ENCODE measurements at regions not wholly inside any gene's neighbourhood (a gene's known extent, or its start where the extent isn't known, plus 50 kb on each side); places are given as distances from the start of the nearest gene placed in this dataset.

DNA sequence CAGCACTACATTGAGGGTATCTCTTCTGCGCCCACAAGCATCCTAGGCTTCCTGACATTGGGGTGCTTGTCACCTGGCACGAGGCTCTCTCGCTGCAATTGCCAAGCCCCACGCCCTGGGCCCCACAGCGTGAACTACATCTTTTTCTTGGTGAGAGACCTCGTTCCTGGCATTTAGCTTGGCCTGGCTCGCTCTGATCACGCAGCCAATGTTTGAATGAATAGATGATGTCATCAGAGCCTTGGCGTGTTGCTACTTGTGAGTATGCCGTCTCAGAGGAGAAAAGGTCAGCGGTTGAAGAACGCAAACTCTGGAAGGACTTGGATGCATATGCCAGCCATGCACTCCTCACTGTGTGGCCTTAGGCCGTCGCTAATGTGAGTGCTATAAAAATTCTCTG lies 150.2 kb upstream of the AUTS2 start:
- no peak overlapping the region for H2AFZ ChIP-seq
- no peaks in the 10 kb centered on the region for H3K4me1 ChIP-seq
- H3K36me3 ChIP-seq (ENCODE audit: control insufficient read depth, insufficient read depth, low read length): no peaks in the 10 kb centered on the region
- H3K4me3 ChIP-seq (ENCODE audit: low read depth, low read length): no peak overlapping the region
- H3K27me3 ChIP-seq (ENCODE audit: control insufficient read depth, insufficient read depth, low read length): no peaks in the 10 kb centered on the region
- H3K79me2 ChIP-seq: no peaks in the 10 kb centered on the region
- no peak overlapping the region for H3K4me2 ChIP-seq (ENCODE audit: low read length)
- H3K27ac ChIP-seq: no peak overlapping the region
- no peak overlapping the region for H3K9ac ChIP-seq
- no peaks in the 10 kb centered on the region for H3K9me3 ChIP-seq (ENCODE audit: control insufficient read depth, low read length)
- TF ChIP-seq, protein P1, sequence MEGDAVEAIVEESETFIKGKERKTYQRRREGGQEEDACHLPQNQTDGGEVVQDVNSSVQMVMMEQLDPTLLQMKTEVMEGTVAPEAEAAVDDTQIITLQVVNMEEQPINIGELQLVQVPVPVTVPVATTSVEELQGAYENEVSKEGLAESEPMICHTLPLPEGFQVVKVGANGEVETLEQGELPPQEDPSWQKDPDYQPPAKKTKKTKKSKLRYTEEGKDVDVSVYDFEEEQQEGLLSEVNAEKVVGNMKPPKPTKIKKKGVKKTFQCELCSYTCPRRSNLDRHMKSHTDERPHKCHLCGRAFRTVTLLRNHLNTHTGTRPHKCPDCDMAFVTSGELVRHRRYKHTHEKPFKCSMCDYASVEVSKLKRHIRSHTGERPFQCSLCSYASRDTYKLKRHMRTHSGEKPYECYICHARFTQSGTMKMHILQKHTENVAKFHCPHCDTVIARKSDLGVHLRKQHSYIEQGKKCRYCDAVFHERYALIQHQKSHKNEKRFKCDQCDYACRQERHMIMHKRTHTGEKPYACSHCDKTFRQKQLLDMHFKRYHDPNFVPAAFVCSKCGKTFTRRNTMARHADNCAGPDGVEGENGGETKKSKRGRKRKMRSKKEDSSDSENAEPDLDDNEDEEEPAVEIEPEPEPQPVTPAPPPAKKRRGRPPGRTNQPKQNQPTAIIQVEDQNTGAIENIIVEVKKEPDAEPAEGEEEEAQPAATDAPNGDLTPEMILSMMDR (IDR thresholded peaks at IDR 0.05): no peak

DNA sequence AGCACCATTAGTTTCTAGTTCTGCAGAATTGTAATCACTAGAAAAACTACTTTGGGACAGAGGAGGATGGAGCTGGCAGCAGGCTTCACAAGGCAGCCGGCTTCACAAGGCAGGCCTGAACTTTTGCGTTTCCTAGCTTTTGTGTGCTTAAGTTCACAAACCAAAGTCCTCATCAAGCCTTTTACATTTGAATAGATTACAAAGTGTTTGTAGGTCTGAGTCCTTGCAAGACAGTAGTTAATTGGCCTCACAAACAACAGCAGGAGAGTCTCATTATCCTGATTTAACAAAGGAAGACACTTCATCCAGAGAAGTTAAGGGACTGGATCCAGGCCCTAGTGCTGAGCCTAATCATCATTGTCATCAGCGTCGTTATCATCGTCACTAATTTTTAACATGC lies 147.8 kb upstream of the AUTS2 start:
- Histone ChIP-seq H3K27ac (no peak overlapping the region), H3K4me2 (ENCODE audit: low read length) (no peak overlapping the region), H3K36me3 (ENCODE audit: control insufficient read depth, insufficient read depth, low read length) (no peaks in the 10 kb centered on the region), H3K9ac (no peak overlapping the region), H3K4me1 (no peaks in the 10 kb centered on the region), H3K79me2 (no peaks in the 10 kb centered on the region), H3K27me3 (ENCODE audit: control insufficient read depth, insufficient read depth, low read length) (no peaks in the 10 kb centered on the region), H3K9me3 (ENCODE audit: control insufficient read depth, low read length) (no peaks in the 10 kb centered on the region), H2AFZ (no peak overlapping the region), H3K4me3 (ENCODE audit: low read depth, low read length) (no peak overlapping the region)
- TF ChIP-seq, protein P1 (IDR thresholded peaks at IDR 0.05): no peak

DNA sequence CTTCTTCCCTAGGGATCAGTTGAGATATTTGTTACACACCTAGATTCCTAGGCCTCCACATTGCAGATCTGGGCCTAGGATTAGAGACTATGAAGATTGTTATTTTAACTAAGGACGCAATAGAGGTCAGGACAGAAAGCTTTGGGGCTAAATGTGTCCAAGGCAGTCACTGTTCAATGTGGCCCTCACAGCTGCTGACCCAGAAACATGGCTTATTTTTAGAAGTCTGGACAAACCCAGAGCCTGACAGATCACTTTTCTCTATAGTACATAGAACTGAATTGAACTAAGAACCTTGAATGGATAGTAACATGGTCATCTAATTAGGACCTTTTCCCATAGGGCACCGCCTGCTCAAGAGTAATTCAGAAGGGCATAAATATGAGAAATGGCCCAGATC lies 146.6 kb upstream of the AUTS2 start:
- no peak overlapping the region for H3K4me2 ChIP-seq (ENCODE audit: low read length)
- no peak overlapping the region for H3K4me3 ChIP-seq (ENCODE audit: low read depth, low read length)
- H3K9me3 ChIP-seq (ENCODE audit: control insufficient read depth, low read length): no peaks in the 10 kb centered on the region

DNA sequence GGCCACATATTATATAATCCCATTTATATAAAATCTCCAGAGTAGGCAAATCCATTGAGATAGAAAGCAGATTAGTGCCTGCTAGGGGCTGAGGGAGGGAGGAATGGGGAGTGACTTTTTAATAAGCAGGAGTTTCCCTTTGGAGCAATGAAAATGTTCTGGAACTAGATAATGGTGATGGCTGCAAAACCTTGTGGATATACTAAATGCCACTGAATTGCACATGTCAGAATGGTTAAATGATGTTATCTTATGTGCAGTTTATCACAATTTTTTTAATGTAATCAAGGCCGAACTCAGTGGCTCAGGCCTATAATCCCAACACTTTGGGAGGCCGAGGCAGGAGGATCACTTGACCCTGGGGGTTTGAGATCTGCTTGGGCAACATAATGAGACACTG lies 145.5 kb upstream of the AUTS2 start:
- Histone ChIP-seq H3K27me3 (ENCODE audit: control insufficient read depth, insufficient read depth, low read length) (no peaks in the 10 kb centered on the region), H3K27ac (no peak overlapping the region), H3K4me3 (ENCODE audit: low read depth, low read length) (no peak overlapping the region), H3K9me3 (ENCODE audit: control insufficient read depth, low read length) (no peaks in the 10 kb centered on the region), H3K79me2 (no peaks in the 10 kb centered on the region), H3K4me1 (no peaks in the 10 kb centered on the region), H2AFZ (no peak overlapping the region), H3K9ac (no peak overlapping the region), H3K36me3 (ENCODE audit: control insufficient read depth, insufficient read depth, low read length) (no peaks in the 10 kb centered on the region), H3K4me2 (ENCODE audit: low read length) (no peak overlapping the region)
- TF ChIP-seq, protein P1 (IDR thresholded peaks at IDR 0.05): no peak

More for the DNA sequence above, 146.6 kb upstream of the AUTS2 start:
- no peak overlapping the region for H2AFZ ChIP-seq
- H3K27ac ChIP-seq: no peak overlapping the region
- H3K27me3 ChIP-seq (ENCODE audit: control insufficient read depth, insufficient read depth, low read length): no peaks in the 10 kb centered on the region
- H3K36me3 ChIP-seq (ENCODE audit: control insufficient read depth, insufficient read depth, low read length): no peaks in the 10 kb centered on the region
- H3K9ac ChIP-seq: no peak overlapping the region
- no peaks in the 10 kb centered on the region for H3K4me1 ChIP-seq
- TF ChIP-seq, protein P1 (IDR thresholded peaks at IDR 0.05): no peak
- no peaks in the 10 kb centered on the region for H3K79me2 ChIP-seq

DNA sequence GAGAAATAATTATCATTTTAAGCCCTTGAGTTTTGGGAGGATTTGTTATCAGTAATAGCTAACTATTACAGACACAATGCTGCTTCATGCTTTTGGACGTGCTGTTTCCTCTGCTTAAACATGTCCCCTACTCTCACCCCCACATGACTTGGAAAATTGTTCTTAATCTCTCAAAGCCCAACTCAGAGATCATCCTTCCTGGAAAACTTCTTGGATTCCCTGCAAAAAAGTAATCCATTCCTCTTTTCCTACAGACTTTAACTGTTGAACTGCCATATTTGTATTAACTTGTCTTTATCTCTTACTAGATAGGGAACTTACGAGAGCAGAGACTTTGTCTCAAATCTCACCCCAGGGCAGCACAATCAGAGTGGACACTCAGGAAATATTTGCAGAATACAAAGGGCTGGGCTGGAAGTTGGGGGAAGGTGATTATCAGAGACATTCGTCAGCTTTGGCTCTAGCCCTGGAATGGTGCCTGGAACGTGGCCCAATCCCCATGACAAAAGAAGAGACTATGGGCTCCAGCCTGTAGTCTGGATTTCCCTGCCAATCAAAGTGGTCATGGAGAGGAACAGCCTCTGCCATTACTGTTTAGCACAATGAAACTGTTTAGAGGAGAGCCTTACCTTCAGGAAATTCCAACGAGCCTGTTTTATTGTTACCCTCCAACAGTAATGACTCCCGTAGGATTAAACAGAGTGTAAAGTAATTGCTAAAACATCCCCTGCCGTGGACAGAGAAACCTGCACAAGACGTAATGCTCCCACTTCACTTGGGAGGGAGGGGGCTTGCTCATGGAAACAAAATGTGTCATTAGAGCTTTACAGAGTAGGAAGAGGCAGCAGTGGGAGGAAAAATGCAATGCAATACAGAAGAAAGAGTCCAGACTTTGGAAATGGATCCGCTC lies 140.4 kb upstream of the AUTS2 start:
- Histone ChIP-seq H3K9me3 (ENCODE audit: control insufficient read depth, low read length) (no peaks in the 10 kb centered on the region), H3K4me1 (no peaks in the 10 kb centered on the region), H3K27me3 (ENCODE audit: control insufficient read depth, insufficient read depth, low read length) (no peaks in the 10 kb centered on the region), H3K36me3 (ENCODE audit: control insufficient read depth, insufficient read depth, low read length) (no peaks in the 10 kb centered on the region), H3K4me3 (ENCODE audit: low read depth, low read length) (no peak overlapping the region), H3K9ac (no peak overlapping the region), H2AFZ (peak overlapping the region; percentile 15), H3K27ac (no peak overlapping the region), H3K79me2 (no peaks in the 10 kb centered on the region), H3K4me2 (ENCODE audit: low read length) (no peak overlapping the region)
- TF ChIP-seq, protein P1 (IDR thresholded peaks at IDR 0.05): no peak
